Mesenchymal stem cell (in vitro differentiated cells and primary cell): ENCODE measurements at regions not wholly inside any gene's neighbourhood (a gene's known extent, or its start where the extent isn't known, plus 50 kb on each side); places are given as distances from the start of the nearest gene placed in this dataset.

Source experiments
- DNase-seq: peaks from one replicate; pipeline ENCODE4 v3.0.0-alpha.2; 2013
- H2AFZ ChIP-seq: one replicate; pipeline ENCODE4 v1.6.1; 2013; ENCODE audit warnings: low read depth, mild to moderate bottlenecking, control low read depth, inconsistent platforms, low read length, moderate library complexity
- H2AK5ac ChIP-seq: 2 replicates; pipeline ENCODE4 v1.6.1; 2013; ENCODE audit warnings: low read length, moderate library complexity, mild to moderate bottlenecking, inconsistent platforms; ENCODE audit not compliant: severe bottlenecking
- H2BK120ac ChIP-seq: one replicate; pipeline ENCODE4 v1.6.1; 2013; ENCODE audit warnings: low read depth, mild to moderate bottlenecking, inconsistent platforms, low read length, moderate library complexity
- H2BK12ac ChIP-seq, 2 experiments: one replicate each; pipeline ENCODE4 v1.6.1; 2013; ENCODE audit warnings: inconsistent platforms in 2 of 2, low read length in 2 of 2, mild to moderate bottlenecking in 2 of 2, moderate library complexity in 2 of 2, control low read depth in 1 of 2
- H2BK15ac ChIP-seq: one replicate; pipeline ENCODE4 v1.6.1; 2013; ENCODE audit warnings: mild to moderate bottlenecking, low read depth, inconsistent platforms; ENCODE audit not compliant: poor library complexity, severe bottlenecking
- H2BK5ac ChIP-seq: 2 replicates; pipeline ENCODE4 v1.6.1; 2013; ENCODE audit warnings: low read depth, mild to moderate bottlenecking, low read length, control low read depth, inconsistent platforms; ENCODE audit not compliant: poor library complexity, severe bottlenecking
- H3K14ac ChIP-seq, 2 experiments: one replicate each; pipeline ENCODE4 v1.6.1; 2013; ENCODE audit warnings: inconsistent platforms in 2 of 2, low read length in 2 of 2, control low read depth in 1 of 2, mild to moderate bottlenecking in 1 of 2, moderate library complexity in 1 of 2
- H3K18ac ChIP-seq, 2 experiments: one replicate each; pipeline ENCODE4 v1.6.1; 2013; ENCODE audit warnings: inconsistent platforms in 2 of 2, low read length in 2 of 2, control low read depth in 1 of 2, low read depth in 1 of 2, mild to moderate bottlenecking in 1 of 2
- H3K23ac ChIP-seq, 2 experiments: one replicate each; pipeline ENCODE4 v1.6.1; 2013; ENCODE audit warnings: inconsistent platforms in 2 of 2, low read length in 2 of 2, mild to moderate bottlenecking in 2 of 2, moderate library complexity in 2 of 2, control low read depth in 1 of 2
- H3K27ac ChIP-seq: 2 replicates; pipeline ENCODE4 v1.5.1; 2013; ENCODE audit warnings: mild to moderate bottlenecking, moderate library complexity, low read length, control low read depth, inconsistent platforms; ENCODE audit not compliant: poor library complexity, severe bottlenecking
- H3K27me3 ChIP-seq, 2 experiments: 2 replicates each; pipeline versions ENCODE4 v1.6.1 to v1.7.0; 2013; ENCODE audit warnings: low read length in 2 of 2, mild to moderate bottlenecking in 2 of 2, moderate library complexity in 2 of 2, control low read depth in 1 of 2, inconsistent platforms in 1 of 2; ENCODE audit not compliant: control insufficient read depth in 1 of 2, insufficient read depth in 1 of 2
- H3K36me3 ChIP-seq, 2 experiments: 2 replicates each; pipeline versions ENCODE4 v1.6.1 to v1.7.0; 2013; ENCODE audit warnings: low read length in 2 of 2, control low read depth in 1 of 2, inconsistent platforms in 1 of 2, low read depth in 1 of 2, mild to moderate bottlenecking in 1 of 2; ENCODE audit not compliant: insufficient read depth in 2 of 2, control insufficient read depth in 1 of 2
- H3K4ac ChIP-seq, 2 experiments: one replicate each; pipeline ENCODE4 v1.6.1; 2013; ENCODE audit warnings: inconsistent platforms in 2 of 2, low read length in 2 of 2, mild to moderate bottlenecking in 2 of 2, moderate library complexity in 2 of 2, control low read depth in 1 of 2, low read depth in 1 of 2
- H3K4me1 ChIP-seq: 2 replicates; pipeline ENCODE4 v1.6.1; 2013; ENCODE audit warnings: low read depth, low read length, control low read depth; ENCODE audit not compliant: control insufficient read depth, insufficient read depth
- H3K4me2 ChIP-seq: 2 replicates; pipeline ENCODE4 v1.6.1; 2013; ENCODE audit warnings: low read length, mild to moderate bottlenecking, inconsistent platforms; ENCODE audit not compliant: poor library complexity, severe bottlenecking
- H3K4me3 ChIP-seq, 2 experiments: 2 replicates each; pipeline versions ENCODE4 v1.5.1 to v1.7.0; 2013; ENCODE audit warnings: low read length in 2 of 2, mild to moderate bottlenecking in 2 of 2, control low read depth in 1 of 2, low read depth in 1 of 2; ENCODE audit not compliant: insufficient read depth in 1 of 2
- H3K79me1 ChIP-seq: replicated peaks from 2 replicates; pipeline ENCODE4 v1.6.1; 2013; ENCODE audit warnings: mild to moderate bottlenecking, control low read depth, low read length, inconsistent platforms; ENCODE audit not compliant: poor library complexity, severe bottlenecking
- H3K9ac ChIP-seq: 2 replicates; pipeline ENCODE4 v1.7.0; 2013; ENCODE audit warnings: mild to moderate bottlenecking, low read length, moderate library complexity
- H3K9me3 ChIP-seq: 2 replicates; pipeline ENCODE4 v1.7.0; 2013; ENCODE audit warnings: mild to moderate bottlenecking, low read length; ENCODE audit not compliant: control insufficient read depth
- H4K8ac ChIP-seq: one replicate; pipeline ENCODE4 v1.6.1; 2013; ENCODE audit warnings: inconsistent platforms, mild to moderate bottlenecking, low read length, moderate library complexity
- H4K91ac ChIP-seq: one replicate; pipeline ENCODE4 v1.6.1; 2013; ENCODE audit warnings: mild to moderate bottlenecking, low read length, inconsistent platforms
- WGBS: methylation state at CpG from one replicate; pipeline ENCODE4 v1.1.7; 2013; ENCODE audit warnings: mixed read lengths; 5-methylcytosine and 5-hydroxymethylcytosine counted together

DNA sequence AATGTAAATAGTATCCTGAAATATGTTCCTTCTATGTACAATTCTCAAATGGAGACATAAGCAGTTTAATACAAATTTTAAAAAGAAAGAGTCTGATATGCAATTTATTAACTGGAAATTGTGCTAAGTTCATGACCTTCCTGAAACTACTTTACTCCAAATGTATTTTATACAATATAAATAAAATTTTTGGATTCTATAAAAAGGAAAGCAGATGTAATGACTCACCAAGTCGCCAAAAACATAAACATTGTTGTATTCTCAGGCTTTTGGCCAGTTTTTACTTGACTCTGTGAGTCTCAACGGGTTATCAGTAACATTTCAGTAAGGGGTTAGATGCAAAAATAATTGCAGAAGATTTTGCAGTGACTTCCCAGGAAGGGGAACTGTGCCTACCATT, 948.2 kb downstream of the EPHA3 start:
- H3K36me3 ChIP-seq, result no peaks in the 10 kb centered on the region
- 49% methylated on average over 2 of the region's 2 CpGs for WGBS
- H3K4ac ChIP-seq, result no peak overlapping the region
- H2BK15ac ChIP-seq, result no peak overlapping the region
- H3K79me1 ChIP-seq, result no peaks in the 10 kb centered on the region
- no peak overlapping the region for H3K27ac ChIP-seq
- no peak overlapping the region for H4K8ac ChIP-seq
- no peak overlapping the region for H4K91ac ChIP-seq
- no peak overlapping the region for H3K9ac ChIP-seq
- no peak overlapping the region for H2BK5ac ChIP-seq
- H3K4me1 ChIP-seq, result no peaks in the 10 kb centered on the region
- H3K18ac ChIP-seq, result no peak overlapping the region
- H2AK5ac ChIP-seq, result no peak overlapping the region
- DNase-seq, result peak; percentile 37
- H3K4me2 ChIP-seq, result no peak overlapping the region
- no peak overlapping the region for H2BK120ac ChIP-seq
- H3K23ac ChIP-seq, result no peak overlapping the region
- no peaks in the 10 kb centered on the region for H3K27me3 ChIP-seq
- H3K4me3 ChIP-seq, result no peak overlapping the region
- H3K14ac ChIP-seq, result no peak overlapping the region
- H3K9me3 ChIP-seq, result no peaks in the 10 kb centered on the region
- no peak overlapping the region for H2AFZ ChIP-seq
- no peak overlapping the region for H2BK12ac ChIP-seq

DNA sequence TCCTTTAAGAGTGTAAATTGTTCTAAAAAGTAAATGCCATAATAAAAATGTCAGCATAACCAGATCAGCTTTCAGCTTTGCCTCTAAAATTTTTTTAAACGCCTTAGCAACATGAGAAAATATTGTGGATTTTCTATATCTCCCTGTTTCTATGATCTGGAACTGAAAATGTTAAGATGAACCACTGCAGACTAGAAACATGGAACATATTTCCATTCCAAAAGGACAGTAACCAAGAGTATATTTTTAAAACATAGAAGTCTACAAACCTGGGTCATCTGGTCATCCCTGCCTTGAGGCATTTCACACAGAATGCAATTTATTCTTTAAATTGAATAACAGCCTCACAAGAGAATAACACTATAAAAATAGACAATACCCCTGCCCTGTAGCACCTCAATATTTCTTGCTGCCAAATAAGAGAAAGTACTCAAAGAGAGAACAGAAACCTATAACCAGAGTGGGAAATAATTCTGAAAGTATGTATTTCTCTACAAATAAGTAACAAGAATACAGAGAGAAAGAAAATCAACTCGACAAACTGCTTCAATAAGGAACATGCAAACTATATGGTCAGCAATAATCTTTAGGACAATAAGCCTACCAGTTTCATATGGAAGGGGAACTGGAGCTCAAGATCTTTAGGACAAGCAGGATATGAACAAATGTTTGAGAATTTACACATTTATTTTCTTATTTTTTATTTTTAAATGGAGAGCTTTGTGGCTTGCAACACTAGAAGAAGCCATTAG, 949.0 kb downstream of the EPHA3 start:
- Histone ChIP-seq H3K18ac (no peak overlapping the region), H2BK15ac (no peak overlapping the region), H3K4ac (no peak overlapping the region), H4K91ac (no peak overlapping the region), H3K36me3 (no peaks in the 10 kb centered on the region), H3K4me2 (no peak overlapping the region), H4K8ac (no peak overlapping the region), H2BK120ac (no peak overlapping the region), H3K79me1 (no peaks in the 10 kb centered on the region), H2AFZ (no peak overlapping the region), H2BK5ac (no peak overlapping the region), H3K23ac (no peak overlapping the region), H3K27ac (no peak overlapping the region), H3K4me3 (no peak overlapping the region), H3K4me1 (no peaks in the 10 kb centered on the region), H3K9me3 (no peaks in the 10 kb centered on the region), H3K14ac (no peak overlapping the region), H2BK12ac (no peak overlapping the region), H2AK5ac (no peak overlapping the region), H3K27me3 (no peaks in the 10 kb centered on the region), H3K9ac (no peak overlapping the region)
- DNase-seq, result no peak
- 80% methylated on average over 1 of the region's 2 CpGs for WGBS

DNA sequence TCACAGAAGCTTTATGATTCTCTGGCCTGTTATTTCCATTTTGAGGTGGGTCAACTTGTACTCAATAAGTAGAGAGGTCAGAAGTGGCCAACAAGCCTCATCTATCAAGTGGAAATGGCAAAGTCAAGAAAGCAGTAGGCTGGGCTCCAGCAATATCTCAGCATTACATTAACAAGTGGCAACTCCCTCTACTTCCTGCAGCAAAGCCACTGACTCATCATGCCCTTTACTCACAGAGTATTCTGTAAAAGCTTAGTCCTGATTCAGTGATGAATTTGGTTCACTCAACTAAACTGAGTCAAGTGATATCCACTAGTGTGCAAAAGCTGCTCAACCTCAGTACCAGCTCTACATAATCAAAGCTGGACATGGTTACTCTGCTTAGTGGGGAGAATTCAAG, 954.6 kb downstream of the EPHA3 start:
- no peaks in the 10 kb centered on the region for H3K36me3 ChIP-seq
- H3K27me3 ChIP-seq, result no peaks in the 10 kb centered on the region
- no peaks in the 10 kb centered on the region for H3K4me1 ChIP-seq
- H3K14ac ChIP-seq, result no peak overlapping the region
- H3K27ac ChIP-seq, result no peak overlapping the region
- peak; percentile 82 for DNase-seq
- no peaks in the 10 kb centered on the region for H3K79me1 ChIP-seq
- H2BK120ac ChIP-seq, result no peak overlapping the region
- no peak overlapping the region for H2BK15ac ChIP-seq
- no peaks in the 10 kb centered on the region for H3K9me3 ChIP-seq
- H3K9ac ChIP-seq, result no peak overlapping the region
- no peak overlapping the region for H3K4me3 ChIP-seq
- no peak overlapping the region for H4K91ac ChIP-seq
- H2BK12ac ChIP-seq, result peak overlapping the region in 1 of 2 experiments; percentile 29
- H3K4me2 ChIP-seq, result no peak overlapping the region
- no peak overlapping the region for H3K4ac ChIP-seq
- H3K18ac ChIP-seq, result peak overlapping the region; percentile 14 to 35
- H4K8ac ChIP-seq, result no peak overlapping the region
- H3K23ac ChIP-seq, result no peak overlapping the region
- no peak overlapping the region for H2AFZ ChIP-seq
- H2AK5ac ChIP-seq, result no peak overlapping the region
- no peak overlapping the region for H2BK5ac ChIP-seq

DNA sequence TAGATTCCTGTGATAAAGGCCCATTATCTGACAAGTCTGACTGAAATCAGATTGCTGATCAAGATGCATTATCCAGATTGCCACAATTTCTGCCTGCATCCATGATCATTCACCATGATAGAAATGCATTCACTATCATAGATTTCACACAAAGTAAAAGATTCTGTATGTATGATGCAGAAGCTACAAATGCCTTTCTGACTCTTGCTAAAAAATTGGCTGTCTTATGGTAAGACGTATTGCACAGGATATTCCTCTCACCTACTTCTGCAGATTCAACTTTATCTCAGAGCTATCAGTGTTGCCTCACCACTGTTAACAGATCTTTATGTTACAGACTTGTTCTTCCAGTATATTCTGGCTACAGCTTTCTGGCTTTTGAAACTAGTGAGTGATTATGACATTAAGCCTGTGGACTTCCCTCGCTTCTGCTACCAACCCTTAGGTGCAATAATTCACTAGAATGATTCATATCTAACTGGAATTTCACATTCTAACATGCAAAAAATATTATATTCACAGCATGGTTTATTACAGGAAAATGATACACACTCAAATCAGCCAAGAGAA, 955.3 kb downstream of the EPHA3 start:
- no peak overlapping the region for H4K91ac ChIP-seq
- H3K9me3 ChIP-seq, result no peaks in the 10 kb centered on the region
- H3K14ac ChIP-seq, result no peak overlapping the region
- H2BK120ac ChIP-seq, result no peak overlapping the region
- 100% methylated on average over 1 of the region's 2 CpGs for WGBS
- no peak overlapping the region for H2BK12ac ChIP-seq
- H3K4ac ChIP-seq, result no peak overlapping the region
- no peaks in the 10 kb centered on the region for H3K79me1 ChIP-seq
- H2AFZ ChIP-seq, result no peak overlapping the region
- H2AK5ac ChIP-seq, result no peak overlapping the region
- H3K36me3 ChIP-seq, result no peaks in the 10 kb centered on the region
- H3K18ac ChIP-seq, result no peak overlapping the region
- H2BK15ac ChIP-seq, result no peak overlapping the region
- H3K4me1 ChIP-seq, result no peaks in the 10 kb centered on the region
- H3K23ac ChIP-seq, result no peak overlapping the region
- DNase-seq, result peak; percentile 23
- no peak overlapping the region for H4K8ac ChIP-seq
- H3K4me2 ChIP-seq, result no peak overlapping the region
- peak overlapping the region in 1 of 2 experiments; percentile 21 for H3K4me3 ChIP-seq
- no peak overlapping the region for H2BK5ac ChIP-seq
- H3K27ac ChIP-seq, result no peak overlapping the region
- H3K9ac ChIP-seq, result no peak overlapping the region
- H3K27me3 ChIP-seq, result no peaks in the 10 kb centered on the region
